Heart left ventricle (tissue), 13 donors: ENCODE measurements at regions not wholly inside any gene's neighbourhood (a gene's known extent, or its start where the extent isn't known, plus 50 kb on each side); places are given as distances from the start of the nearest gene placed in this dataset.

ENCODE experiments used
- POLR2A ChIP-seq, 2 donors: fragments of 450-650 bp; IDR thresholded peaks; one replicate each; pipeline ENCODE4 v1.6.1; 2017; ENCODE audit warnings: antibody characterized with exemption in 2 of 2, mild to moderate bottlenecking in 2 of 2, moderate library complexity in 2 of 2
- TF ChIP-seq, protein P1 (sequence below), 12 donors: fragments of 200-600 bp; sonication (generic) in 4 of 12; IDR thresholded peaks; one replicate each; pipeline versions ENCODE4 v1.5.0 to v1.8.0; 2018 to 2022; ENCODE audit warnings: antibody characterized with exemption in 12 of 12, mild to moderate bottlenecking in 5 of 12
- donor health status: ischemic (EF 13 %, LVEDD 7.1; RV severe dilation, severe dysfunction).
- donor health status: DM: no; HTN: yes; CAD: no.
- donor health status: DM: no; HTN: no; CAD: no.
- donor health status: ischemic (EF 25% LVEDD 6.9; RV normal size, moderate dysfunction).
- donor health status: ischemic (EF 25% LVEDD 5.7; RV mildly dilated, moderate dysfunction).
- donor health status: ischemic (EF 35%, LVEDD 5.7; RV mildly dilated, moderate dysfunction).
- donor health status: nonischemic (EF 11% LVEDD 7.7; RV severe dilation, severe dysfunction).
- donor health status: DM: yes; HTN: yes; CAD: no.
- donor health status: PGD.
- donor health status: ischemic (EF 29% LVEDD 5.4; RV normal size, mild dysfunction).
- donor health status: nonischemic (EF 23%, LVEDD 6.1; RV moderate dilation, normal function).

DNA sequence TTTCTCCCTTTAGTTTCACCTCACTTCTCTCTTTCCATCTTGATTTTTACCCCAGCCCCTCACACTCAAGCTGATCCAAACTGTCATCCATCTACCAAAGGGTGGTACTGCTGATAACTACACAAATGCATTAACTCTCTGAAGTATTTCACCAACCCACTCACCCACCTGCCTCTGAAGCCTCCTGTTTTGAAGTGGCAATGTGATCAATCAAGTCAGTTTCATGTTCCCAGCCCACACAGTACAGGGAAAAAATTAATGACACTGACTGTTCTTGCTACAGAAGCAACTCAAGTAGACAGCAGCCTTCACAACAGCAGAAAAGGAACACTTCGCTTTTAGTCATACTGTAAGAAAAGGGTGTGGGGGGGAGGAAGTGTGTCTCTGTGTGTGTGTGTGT lies 183.0 kb upstream of the NOCT start:
- TF ChIP-seq, protein P1, sequence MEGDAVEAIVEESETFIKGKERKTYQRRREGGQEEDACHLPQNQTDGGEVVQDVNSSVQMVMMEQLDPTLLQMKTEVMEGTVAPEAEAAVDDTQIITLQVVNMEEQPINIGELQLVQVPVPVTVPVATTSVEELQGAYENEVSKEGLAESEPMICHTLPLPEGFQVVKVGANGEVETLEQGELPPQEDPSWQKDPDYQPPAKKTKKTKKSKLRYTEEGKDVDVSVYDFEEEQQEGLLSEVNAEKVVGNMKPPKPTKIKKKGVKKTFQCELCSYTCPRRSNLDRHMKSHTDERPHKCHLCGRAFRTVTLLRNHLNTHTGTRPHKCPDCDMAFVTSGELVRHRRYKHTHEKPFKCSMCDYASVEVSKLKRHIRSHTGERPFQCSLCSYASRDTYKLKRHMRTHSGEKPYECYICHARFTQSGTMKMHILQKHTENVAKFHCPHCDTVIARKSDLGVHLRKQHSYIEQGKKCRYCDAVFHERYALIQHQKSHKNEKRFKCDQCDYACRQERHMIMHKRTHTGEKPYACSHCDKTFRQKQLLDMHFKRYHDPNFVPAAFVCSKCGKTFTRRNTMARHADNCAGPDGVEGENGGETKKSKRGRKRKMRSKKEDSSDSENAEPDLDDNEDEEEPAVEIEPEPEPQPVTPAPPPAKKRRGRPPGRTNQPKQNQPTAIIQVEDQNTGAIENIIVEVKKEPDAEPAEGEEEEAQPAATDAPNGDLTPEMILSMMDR (IDR thresholded peaks at IDR 0.05), result no peak
- no peak for TF ChIP-seq POLR2A (IDR thresholded peaks at IDR 0.05)
